Kidney tubule cell (primary cell): ENCODE measurements at regions not wholly inside any gene's neighbourhood (a gene's known extent, or its start where the extent isn't known, plus 50 kb on each side); places are given as distances from the start of the nearest gene placed in this dataset.
A peak's percentile ranks its signal among the peaks of the same experiment; 100 is the strongest.

Source experiments
- DNase-seq: peaks from one replicate; pipeline ENCODE4 v3.0.0-alpha.2; 2018; ENCODE audit warnings: low spot score

DNA sequence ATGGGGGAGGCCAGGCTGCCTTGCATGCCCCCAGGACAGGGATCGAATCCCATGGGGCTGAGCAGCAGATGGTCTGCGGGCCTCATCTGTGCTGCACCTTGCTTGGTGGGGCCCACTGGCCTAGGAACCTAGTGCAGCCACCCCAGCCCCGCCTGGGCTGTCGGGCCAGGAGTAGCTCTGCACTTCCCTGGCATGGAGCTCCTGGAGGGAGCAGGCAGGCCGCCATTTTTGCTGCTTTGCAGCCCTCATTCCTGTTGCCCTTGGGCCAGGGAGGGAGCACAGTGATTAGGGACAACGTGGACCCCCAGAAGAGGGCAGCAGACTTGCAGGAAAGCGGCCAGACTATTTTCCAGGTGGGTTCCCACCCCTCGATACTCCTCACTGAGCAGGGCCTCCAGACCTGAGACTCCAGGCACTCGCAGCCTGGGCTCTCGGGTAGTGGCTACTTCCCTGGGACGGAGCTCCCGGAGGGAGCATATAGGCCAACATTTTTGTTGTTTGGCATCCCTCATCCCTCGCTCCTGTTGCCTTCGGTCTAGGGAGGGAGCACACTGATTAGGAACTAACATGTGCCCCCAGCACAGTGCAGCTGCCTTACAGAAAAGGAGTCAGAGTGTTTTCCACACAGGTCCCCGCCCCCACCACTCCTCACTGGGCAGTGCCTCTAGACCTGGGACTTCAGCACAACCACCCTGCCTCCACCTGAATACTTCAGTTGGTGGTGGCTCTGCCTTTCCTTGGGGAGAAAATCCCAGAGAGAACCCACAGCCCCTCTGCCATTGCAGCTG, 99.5 kb downstream of the MAIP1 start:
- no peak for DNase-seq

GRCh38 chr2:200056105-200056504, 100.7 kb downstream of the MAIP1 start:
- DNase-seq: no peak

GRCh38 chr2:200063155-200063554, 107.8 kb downstream of the MAIP1 start:
- DNase-seq: no peak

GRCh38 chr2:200064879-200065278, 109.5 kb downstream of the MAIP1 start:
- no peak for DNase-seq

DNA sequence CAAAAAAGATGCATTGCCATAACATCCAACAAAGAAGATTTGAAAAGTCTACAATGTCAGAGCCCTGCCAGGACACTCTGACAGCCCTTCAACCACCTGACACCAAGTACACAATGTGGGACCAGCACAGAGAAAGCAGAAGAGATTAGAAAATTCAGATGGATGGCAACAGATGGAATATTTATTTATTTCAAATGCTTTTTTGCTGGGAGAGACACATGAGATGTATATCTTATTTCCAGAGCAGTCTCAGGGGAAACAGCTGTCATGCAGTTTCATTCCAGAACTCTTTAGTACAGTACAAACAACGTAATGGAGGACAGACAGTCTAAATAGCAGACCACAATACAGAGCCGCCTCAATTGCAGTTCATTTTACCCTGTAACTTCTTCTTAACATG, 110.1 kb downstream of the MAIP1 start:
- DNase-seq: no peak

DNA sequence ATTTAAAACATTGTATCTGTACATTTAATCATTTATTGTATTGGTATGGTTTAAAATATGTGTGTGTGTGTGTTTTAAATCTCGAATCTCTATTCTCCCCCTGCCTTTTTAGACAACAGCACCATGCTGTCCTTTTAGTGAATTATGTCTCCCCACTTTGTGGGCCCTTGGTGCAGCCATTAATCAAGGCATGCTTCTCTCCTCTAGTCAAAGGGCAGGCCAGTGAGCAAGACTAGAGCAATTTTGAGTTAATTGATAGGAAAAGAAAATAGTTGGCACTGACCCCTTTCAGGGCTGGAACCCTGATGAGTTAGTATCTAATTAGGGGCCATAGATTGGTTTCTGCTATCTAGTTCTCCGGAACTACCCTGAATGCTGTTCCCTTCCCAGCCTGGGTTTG, 111.0 kb downstream of the MAIP1 start:
- DNase-seq: no peak

- DNase-seq: no peak
These were observed 113.3 kb downstream of the MAIP1 start for GRCh38 chr2:200068642-200069041.

GRCh38 chr2:200077210-200077650, 121.8 kb downstream of the MAIP1 start:
- DNase-seq: peak; percentile 54

DNA sequence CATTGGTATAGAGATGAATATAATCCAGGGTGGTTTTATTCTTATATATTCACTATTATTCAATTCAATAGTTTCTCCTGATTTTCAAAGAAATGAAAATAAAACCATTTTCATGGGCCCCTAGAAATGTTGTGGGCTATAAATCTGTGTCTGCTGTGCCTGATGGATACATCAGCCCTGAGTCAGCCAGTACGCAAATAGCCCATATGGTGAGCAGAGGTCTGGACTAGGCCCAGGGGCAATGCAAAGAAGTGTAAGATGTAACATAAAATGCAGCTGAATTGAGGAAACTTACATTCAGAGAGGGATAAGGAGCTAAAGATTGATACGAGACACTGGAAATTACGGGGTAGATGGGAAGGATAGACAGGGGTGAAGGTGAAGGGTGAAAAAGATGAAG, 122.5 kb downstream of the MAIP1 start:
- DNase-seq: no peak

- DNase-seq: no peak
These were observed 124.0 kb downstream of the MAIP1 start for GRCh38 chr2:200079356-200079755.

GRCh38 chr2:200081236-200081635, 125.9 kb downstream of the MAIP1 start:
- peak; percentile 82 for DNase-seq

DNA sequence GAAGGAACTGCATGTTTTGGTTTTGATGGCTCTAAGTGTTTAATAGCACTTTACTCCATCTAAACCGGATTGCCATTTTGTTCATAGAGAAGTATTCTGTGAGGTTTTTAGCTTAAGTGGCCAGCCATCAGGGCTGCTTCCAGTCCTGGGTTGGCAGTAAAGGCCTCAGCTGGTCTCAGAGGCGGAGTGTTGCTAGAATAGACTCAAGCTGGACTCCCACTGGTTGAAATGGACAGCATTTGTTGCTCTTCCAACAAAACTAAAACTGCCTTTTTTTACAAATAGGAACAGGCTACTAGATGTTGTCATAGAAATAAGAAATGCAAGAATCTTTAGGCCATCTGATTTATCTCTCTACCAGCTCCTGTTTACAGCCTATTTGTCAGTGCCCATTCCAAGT, 126.4 kb downstream of the MAIP1 start:
- no peak for DNase-seq

- DNase-seq: no peak
These were observed 128.7 kb downstream of the MAIP1 start for GRCh38 chr2:200084036-200084435.

- DNase-seq: peak; percentile 3
These were observed 131.5 kb downstream of the MAIP1 start for GRCh38 chr2:200086911-200087310.

DNA sequence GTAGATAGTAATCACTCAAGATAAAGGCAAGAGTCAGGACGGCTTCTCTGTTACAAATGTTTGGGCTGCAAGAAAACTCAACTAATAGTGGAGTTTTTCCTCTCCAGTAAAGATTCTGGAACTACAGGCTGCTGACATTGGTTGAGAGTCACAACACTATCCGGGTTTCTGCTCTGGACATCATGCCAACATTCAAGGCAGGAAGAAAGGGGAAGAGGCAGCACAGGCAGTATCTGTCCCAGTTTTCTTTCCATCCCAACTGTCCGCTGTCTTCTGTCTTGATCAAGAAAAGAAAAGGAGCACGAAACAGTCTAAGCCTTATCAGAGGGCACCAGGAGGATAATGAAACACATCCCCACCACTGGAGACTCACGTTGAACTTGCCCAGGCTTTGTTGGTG, 132.1 kb downstream of the MAIP1 start:
- no peak for DNase-seq

GRCh38 chr2:200089040-200089755, 133.8 kb downstream of the MAIP1 start:
- no peak for DNase-seq

DNA sequence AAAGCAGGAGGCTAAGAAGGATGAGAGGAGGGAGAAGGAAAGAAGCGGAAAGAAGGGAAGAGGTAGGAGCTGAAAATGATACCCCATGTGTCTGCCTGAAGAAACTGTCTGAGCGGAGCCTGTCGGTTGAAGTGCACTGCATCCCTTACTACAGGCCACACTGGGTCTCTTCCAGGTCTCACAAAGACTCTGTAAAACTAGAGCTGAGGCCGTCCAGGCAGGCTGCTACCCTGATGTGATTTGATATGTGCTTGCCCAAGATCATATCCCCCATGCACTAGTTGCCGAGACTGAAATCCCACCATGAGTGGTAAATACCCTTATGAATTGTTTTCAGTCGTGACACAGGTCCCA, 134.4 kb downstream of the MAIP1 start:
- no peak for DNase-seq

GRCh38 chr2:200090683-200091082, 135.3 kb downstream of the MAIP1 start:
- DNase-seq: no peak

GRCh38 chr2:200091126-200091525, 135.7 kb downstream of the MAIP1 start:
- DNase-seq: no peak

DNA sequence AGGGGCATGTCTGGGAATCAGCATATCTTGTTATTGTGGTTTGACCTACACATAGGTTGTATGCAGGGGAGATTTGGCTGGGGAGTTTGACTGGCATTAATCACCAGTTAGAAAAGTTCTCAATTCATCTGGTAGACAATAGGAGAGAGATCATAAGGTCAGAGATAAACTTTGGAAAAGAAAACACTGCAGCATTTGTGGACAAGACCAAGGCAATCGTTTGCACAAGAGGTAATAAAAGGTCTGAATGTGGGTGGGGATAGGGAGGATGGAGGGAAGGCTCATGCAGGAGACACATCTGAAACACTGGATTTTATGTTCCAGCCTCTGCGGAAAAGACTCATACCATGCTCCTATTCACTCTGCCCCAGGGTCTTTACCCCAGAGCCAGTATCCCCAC, 136.9 kb downstream of the MAIP1 start:
- DNase-seq: no peak

GRCh38 chr2:200095436-200095835, 140.1 kb downstream of the MAIP1 start:
- DNase-seq: no peak

- DNase-seq: no peak
These were observed 143.9 kb downstream of the MAIP1 start for GRCh38 chr2:200099256-200099655.

GRCh38 chr2:200100027-200100426, 144.6 kb downstream of the MAIP1 start:
- no peak for DNase-seq

DNA sequence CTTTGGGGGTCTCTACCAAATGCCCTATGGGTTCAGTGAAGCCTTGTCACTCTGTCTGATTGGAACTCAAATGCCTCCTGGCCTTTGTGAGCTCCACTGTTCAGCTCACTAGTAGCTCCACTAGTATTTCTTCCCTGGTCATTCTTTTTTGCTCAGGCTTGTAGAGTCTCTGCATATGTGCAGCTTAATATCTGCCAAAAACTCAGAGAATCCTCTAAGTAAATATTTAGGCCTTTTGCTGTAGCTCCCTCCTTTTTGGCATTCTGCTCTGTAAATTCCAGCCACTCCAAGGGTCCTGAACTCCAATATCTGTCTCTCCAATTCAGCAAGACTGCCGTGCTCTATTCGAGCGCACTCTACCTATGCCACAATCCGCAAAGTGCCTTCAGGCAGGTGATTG, 146.5 kb downstream of the MAIP1 start:
- DNase-seq: no peak
